Fibroblast of skin of left biceps (primary cell): ENCODE measurements at regions not wholly inside any gene's neighbourhood (a gene's known extent, or its start where the extent isn't known, plus 50 kb on each side); places are given as distances from the start of the nearest gene placed in this dataset.

Source experiments
- DNase-seq, 2 experiments: peaks; one replicate each; pipeline ENCODE4 v3.0.0-alpha.2; 2013; ENCODE audit warnings: low read depth in 2 of 2

- DNase-seq: no peak
Observed at GRCh38 chr4:13047591-13047990, 436.5 kb downstream of the RAB28 start.

GRCh38 chr4:13036841-13037240 is 447.3 kb downstream of the RAB28 start:
- no peak for DNase-seq

GRCh38 chr4:13032936-13033335 is 451.2 kb downstream of the RAB28 start:
- DNase-seq: no peak

GRCh38 chr4:13024147-13025105 is 459.7 kb downstream of the RAB28 start:
- no peak for DNase-seq

- no peak for DNase-seq
Observed at GRCh38 chr4:13007802-13008470, 476.2 kb downstream of the RAB28 start.

GRCh38 chr4:12993923-12994322 is 490.2 kb downstream of the RAB28 start:
- DNase-seq: no peak

GRCh38 chr4:12987284-12987683 is 496.9 kb downstream of the RAB28 start:
- no peak for DNase-seq

- DNase-seq: no peak
Observed at GRCh38 chr4:12979797-12980196, 504.3 kb downstream of the RAB28 start.

GRCh38 chr4:12978310-12978709 is 505.8 kb downstream of the RAB28 start:
- no peak for DNase-seq

GRCh38 chr4:12975511-12975910 is 508.6 kb downstream of the RAB28 start:
- DNase-seq: no peak

GRCh38 chr4:12973522-12973921 is 510.6 kb downstream of the RAB28 start:
- DNase-seq: no peak

- no peak for DNase-seq
Observed at GRCh38 chr4:12968345-12968744, 515.8 kb downstream of the RAB28 start.

GRCh38 chr4:12966726-12967125 is 517.4 kb downstream of the RAB28 start:
- DNase-seq: no peak

- no peak for DNase-seq
Observed at GRCh38 chr4:12965334-12965733, 518.8 kb downstream of the RAB28 start.

- no peak for DNase-seq
Observed at GRCh38 chr4:12963912-12964311, 520.2 kb downstream of the RAB28 start.

- no peak for DNase-seq
Observed at GRCh38 chr4:12963291-12963690, 520.8 kb downstream of the RAB28 start.

- DNase-seq: no peak
Observed at GRCh38 chr4:12961713-12962112, 522.4 kb downstream of the RAB28 start.

- DNase-seq: no peak
Observed at GRCh38 chr4:12958436-12958835, 525.7 kb downstream of the RAB28 start.

- no peak for DNase-seq
Observed at GRCh38 chr4:12957108-12957507, 527.0 kb downstream of the RAB28 start.

- DNase-seq: no peak
Observed at GRCh38 chr4:12956026-12956425, 528.1 kb downstream of the RAB28 start.

- DNase-seq: no peak
Observed at GRCh38 chr4:12949719-12950490, 534.2 kb downstream of the RAB28 start.

- no peak for DNase-seq
Observed at GRCh38 chr4:12943069-12943468, 541.1 kb downstream of the RAB28 start.
